ENCODE measurements at regions not wholly inside any gene's neighbourhood (a gene's known extent, or its start where the extent isn't known, plus 50 kb on each side); places are given as distances from the start of the nearest gene placed in this dataset.

GRCh38 chr2:41775366-41776025 lies 272.3 kb upstream of the PKDCC start:
- DNase-seq (ENCODE audit: extremely low spot score, unreplicated experiment) = no peak
- no peaks in the 10 kb centered on the region for H3K36me3 Mint-ChIP-seq
- no peak overlapping the region for H3K4me3 Mint-ChIP-seq
- TF ChIP-seq CTCF (conservative IDR thresholded peaks at IDR 0.05) = no peak
- peaks cover 3% of the 10 kb centered on the region for H3K27me3 Mint-ChIP-seq
- peaks cover 6% of the 10 kb centered on the region for H3K9me3 Mint-ChIP-seq
- no peak overlapping the region for H3K27ac Mint-ChIP-seq
- H3K4me1 Mint-ChIP-seq (ENCODE audit: unreplicated experiment) = peaks cover 15% of the 10 kb centered on the region

- Mint-ChIP-seq H3K9me3 (peaks cover 6% of the 10 kb centered on the region), H3K27me3 (peaks cover 5% of the 10 kb centered on the region), H3K27ac (no peak overlapping the region), H3K4me1 (ENCODE audit: unreplicated experiment) (peaks cover 19% of the 10 kb centered on the region), H3K36me3 (no peaks in the 10 kb centered on the region), H3K4me3 (no peak overlapping the region)
- DNase-seq (ENCODE audit: extremely low spot score, unreplicated experiment) = no peak
- no peak for TF ChIP-seq CTCF (conservative IDR thresholded peaks at IDR 0.05)
Measured at GRCh38 chr2:41779888-41780287, 267.9 kb upstream of the PKDCC start.

GRCh38 chr2:41782306-41783158 lies 265.3 kb upstream of the PKDCC start:
- Mint-ChIP-seq H3K27ac (no peak overlapping the region), H3K9me3 (no peaks in the 10 kb centered on the region), H3K36me3 (no peaks in the 10 kb centered on the region), H3K4me1 (ENCODE audit: unreplicated experiment) (peaks cover 19% of the 10 kb centered on the region), H3K4me3 (no peak overlapping the region), H3K27me3 (peaks cover 12% of the 10 kb centered on the region)
- no peak for DNase-seq (ENCODE audit: extremely low spot score, unreplicated experiment)
- TF ChIP-seq CTCF (conservative IDR thresholded peaks at IDR 0.05) = peak; percentile 95

GRCh38 chr2:41784496-41784895 lies 263.3 kb upstream of the PKDCC start:
- DNase-seq (ENCODE audit: extremely low spot score, unreplicated experiment) = no peak
- Mint-ChIP-seq H3K4me3 (no peak overlapping the region), H3K27me3 (peaks cover 12% of the 10 kb centered on the region), H3K9me3 (no peaks in the 10 kb centered on the region), H3K4me1 (ENCODE audit: unreplicated experiment) (peaks cover 19% of the 10 kb centered on the region), H3K36me3 (no peaks in the 10 kb centered on the region), H3K27ac (no peak overlapping the region)
- no peak for TF ChIP-seq CTCF (conservative IDR thresholded peaks at IDR 0.05)

GRCh38 chr2:41785251-41786022 lies 262.4 kb upstream of the PKDCC start:
- Mint-ChIP-seq H3K36me3 (no peaks in the 10 kb centered on the region), H3K4me1 (ENCODE audit: unreplicated experiment) (peaks cover 12% of the 10 kb centered on the region), H3K27me3 (peaks cover 15% of the 10 kb centered on the region), H3K9me3 (no peaks in the 10 kb centered on the region), H3K4me3 (no peak overlapping the region), H3K27ac (no peak overlapping the region)
- no peak for TF ChIP-seq CTCF (conservative IDR thresholded peaks at IDR 0.05)
- no peak for DNase-seq (ENCODE audit: extremely low spot score, unreplicated experiment)

All from type B pancreatic cell (in vitro differentiated cells).